Smooth muscle cell (in vitro differentiated cells): ENCODE measurements at regions not wholly inside any gene's neighbourhood (a gene's known extent, or its start where the extent isn't known, plus 50 kb on each side); places are given as distances from the start of the nearest gene placed in this dataset.

Source experiments
- DNase-seq: peaks from one replicate; lab custom pipeline; 2025; ENCODE audit not compliant: unreplicated experiment; lab: John Stamatoyannopoulos, UW
- H2AFZ ChIP-seq: fragments of 200-600 bp; sonication (generic); 2 replicates; pipeline ENCODE4 v1.6.0; 2016; ENCODE audit warnings: antibody characterized with exemption, low read depth, mild to moderate bottlenecking
- H3F3A ChIP-seq: fragments of 200-600 bp; sonication (generic); 2 replicates; pipeline ENCODE4 v1.6.0; 2017; ENCODE audit warnings: antibody characterized with exemption, low read depth
- H3K27ac ChIP-seq: fragments of 200-600 bp; sonication (generic); 2 replicates; pipeline ENCODE4 v1.5.1; 2016; ENCODE audit warnings: low read depth, mild to moderate bottlenecking
- H3K27me3 ChIP-seq: fragments of 200-600 bp; sonication (generic); 2 replicates; pipeline ENCODE4 v1.6.1; 2016; ENCODE audit warnings: low read depth, mild to moderate bottlenecking
- H3K36me3 ChIP-seq: fragments of 200-600 bp; sonication (generic); 2 replicates; pipeline ENCODE4 v1.5.1; 2016; ENCODE audit warnings: low read depth
- H3K4me1 ChIP-seq: fragments of 200-600 bp; sonication (generic); 2 replicates; pipeline ENCODE4 v1.5.1; 2016; ENCODE audit warnings: low read depth
- H3K4me2 ChIP-seq: fragments of 200-600 bp; sonication (generic); 2 replicates; pipeline ENCODE4 v1.6.0; 2016; ENCODE audit warnings: mild to moderate bottlenecking
- H3K4me3 ChIP-seq: fragments of 200-600 bp; sonication (generic); 2 replicates; pipeline ENCODE4 v1.5.1; 2016; ENCODE audit warnings: mild to moderate bottlenecking
- H3K79me2 ChIP-seq: fragments of 200-600 bp; sonication (generic); 2 replicates; pipeline ENCODE4 v1.6.0; 2016; ENCODE audit warnings: low read depth, mild to moderate bottlenecking
- H3K9ac ChIP-seq: fragments of 200-600 bp; sonication (generic); 2 replicates; pipeline ENCODE4 v1.6.0; 2016; ENCODE audit warnings: low read depth
- H3K9me3 ChIP-seq: fragments of 200-600 bp; sonication (generic); replicated peaks from 2 replicates; pipeline ENCODE4 v1.5.1; 2016; ENCODE audit warnings: low read depth
- H4K20me1 ChIP-seq: fragments of 200-600 bp; sonication (generic); 2 replicates; pipeline ENCODE4 v1.6.0; 2016; ENCODE audit warnings: low read depth
- WGBS: methylation state at CpG from one replicate; pipeline ENCODE4 v1.1.7; 2016; ENCODE audit warnings: low lambda C conversion rate; 5-methylcytosine and 5-hydroxymethylcytosine counted together
- TF ChIP-seq, protein P1 (sequence below): fragments of 200-600 bp; sonication (generic); IDR thresholded peaks from 2 replicates; pipeline ENCODE4 v1.5.1; 2017; ENCODE audit warnings: borderline replicate concordance, mild to moderate bottlenecking, antibody characterized with exemption; ENCODE audit not compliant: insufficient read depth, poor library complexity, severe bottlenecking

- no peaks in the 10 kb centered on the region for H3K4me1 ChIP-seq
- no peak overlapping the region for H3K27ac ChIP-seq
- peaks cover 4% of the 10 kb centered on the region for H3K36me3 ChIP-seq
- TF ChIP-seq, protein P1, sequence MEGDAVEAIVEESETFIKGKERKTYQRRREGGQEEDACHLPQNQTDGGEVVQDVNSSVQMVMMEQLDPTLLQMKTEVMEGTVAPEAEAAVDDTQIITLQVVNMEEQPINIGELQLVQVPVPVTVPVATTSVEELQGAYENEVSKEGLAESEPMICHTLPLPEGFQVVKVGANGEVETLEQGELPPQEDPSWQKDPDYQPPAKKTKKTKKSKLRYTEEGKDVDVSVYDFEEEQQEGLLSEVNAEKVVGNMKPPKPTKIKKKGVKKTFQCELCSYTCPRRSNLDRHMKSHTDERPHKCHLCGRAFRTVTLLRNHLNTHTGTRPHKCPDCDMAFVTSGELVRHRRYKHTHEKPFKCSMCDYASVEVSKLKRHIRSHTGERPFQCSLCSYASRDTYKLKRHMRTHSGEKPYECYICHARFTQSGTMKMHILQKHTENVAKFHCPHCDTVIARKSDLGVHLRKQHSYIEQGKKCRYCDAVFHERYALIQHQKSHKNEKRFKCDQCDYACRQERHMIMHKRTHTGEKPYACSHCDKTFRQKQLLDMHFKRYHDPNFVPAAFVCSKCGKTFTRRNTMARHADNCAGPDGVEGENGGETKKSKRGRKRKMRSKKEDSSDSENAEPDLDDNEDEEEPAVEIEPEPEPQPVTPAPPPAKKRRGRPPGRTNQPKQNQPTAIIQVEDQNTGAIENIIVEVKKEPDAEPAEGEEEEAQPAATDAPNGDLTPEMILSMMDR = no peak
- H3K9me3 ChIP-seq = no peaks in the 10 kb centered on the region
- no peak overlapping the region for H2AFZ ChIP-seq
- H3K9ac ChIP-seq = no peak overlapping the region
- H3K4me2 ChIP-seq = no peak overlapping the region
- no peaks in the 10 kb centered on the region for H3F3A ChIP-seq
- 97% methylated on average over 5 of the region's 5 CpGs for WGBS
- no peak for DNase-seq
- no peaks in the 10 kb centered on the region for H3K27me3 ChIP-seq
- H4K20me1 ChIP-seq = no peaks in the 10 kb centered on the region
- H3K79me2 ChIP-seq = no peaks in the 10 kb centered on the region
- H3K4me3 ChIP-seq = no peak overlapping the region
Observed at GRCh38 chr2:65728477-65729180, 296.2 kb upstream of the SPRED2 start.

- Histone ChIP-seq H2AFZ (no peak overlapping the region), H3K27ac (no peak overlapping the region), H3K27me3 (no peaks in the 10 kb centered on the region), H3K9ac (no peak overlapping the region), H3F3A (no peaks in the 10 kb centered on the region), H3K36me3 (peaks cover 4% of the 10 kb centered on the region), H4K20me1 (no peaks in the 10 kb centered on the region), H3K4me1 (no peaks in the 10 kb centered on the region), H3K4me2 (no peak overlapping the region), H3K9me3 (no peaks in the 10 kb centered on the region), H3K4me3 (no peak overlapping the region), H3K79me2 (no peaks in the 10 kb centered on the region)
- TF ChIP-seq, protein P1 = no peak
- no peak for DNase-seq
- WGBS = 88% methylated on average over 3 of the region's 3 CpGs
Observed at GRCh38 chr2:65727816-65728215, 295.4 kb upstream of the SPRED2 start.

DNA sequence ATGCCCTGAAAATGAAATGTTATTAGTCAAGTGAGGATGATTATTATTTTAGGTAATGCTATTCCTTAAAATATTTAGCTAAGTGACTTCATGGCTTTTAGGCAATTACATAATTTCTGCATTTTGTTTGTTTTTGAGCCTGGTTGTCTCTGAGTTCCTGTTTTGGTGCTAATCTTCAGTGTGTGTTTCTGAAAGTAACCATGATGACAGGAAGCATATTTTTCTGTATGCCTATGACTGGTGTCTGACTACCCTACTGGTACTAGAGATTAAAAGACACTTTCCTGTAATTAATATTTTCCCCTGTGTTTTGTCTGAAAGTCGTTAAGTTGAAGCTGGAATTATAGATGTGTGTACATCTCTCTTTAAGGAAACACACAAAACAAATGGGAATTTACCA, 295.0 kb upstream of the SPRED2 start:
- Histone ChIP-seq H4K20me1 (no peaks in the 10 kb centered on the region), H3K4me2 (no peak overlapping the region), H3K9me3 (no peaks in the 10 kb centered on the region), H3K4me3 (no peak overlapping the region), H3K36me3 (peaks cover 4% of the 10 kb centered on the region), H3K79me2 (no peaks in the 10 kb centered on the region), H3K27me3 (no peaks in the 10 kb centered on the region), H3F3A (no peaks in the 10 kb centered on the region), H2AFZ (no peak overlapping the region), H3K27ac (no peak overlapping the region), H3K9ac (no peak overlapping the region), H3K4me1 (no peaks in the 10 kb centered on the region)
- WGBS = 87% methylated on average over 1 of the region's 1 CpG
- TF ChIP-seq, protein P1 = no peak
- no peak for DNase-seq

DNA sequence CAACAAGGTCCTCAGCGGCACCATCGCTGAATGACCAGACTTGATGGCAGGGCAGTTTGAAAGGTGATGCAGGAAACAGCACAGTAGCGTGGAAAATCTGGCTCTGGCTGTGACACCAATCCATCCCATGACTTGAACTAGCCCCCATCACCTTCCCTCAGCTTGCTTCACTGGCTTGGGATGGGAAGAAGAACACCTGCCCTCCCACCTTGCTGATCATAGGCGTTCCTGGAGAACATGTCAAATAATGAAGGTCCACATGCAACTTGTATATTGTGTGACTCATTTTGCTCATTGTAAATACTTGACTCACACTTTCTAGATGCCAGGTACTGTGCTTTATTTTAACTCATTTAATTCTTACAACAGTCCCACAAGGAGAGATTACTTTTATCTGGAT, 292.4 kb upstream of the SPRED2 start:
- H3K27ac ChIP-seq = no peak overlapping the region
- H3F3A ChIP-seq = no peaks in the 10 kb centered on the region
- no peak overlapping the region for H2AFZ ChIP-seq
- H3K4me1 ChIP-seq = no peaks in the 10 kb centered on the region
- H3K36me3 ChIP-seq = peaks cover 4% of the 10 kb centered on the region
- H3K9me3 ChIP-seq = no peaks in the 10 kb centered on the region
- H3K4me2 ChIP-seq = no peak overlapping the region
- WGBS = 93% methylated on average over 4 of the region's 4 CpGs
- H3K79me2 ChIP-seq = no peaks in the 10 kb centered on the region
- H3K27me3 ChIP-seq = peaks cover 3% of the 10 kb centered on the region
- no peak overlapping the region for H3K4me3 ChIP-seq
- no peak overlapping the region for H3K9ac ChIP-seq
- TF ChIP-seq, protein P1 = no peak
- DNase-seq = no peak
- no peaks in the 10 kb centered on the region for H4K20me1 ChIP-seq
